ENCODE measurements at regions not wholly inside any gene's neighbourhood (a gene's known extent, or its start where the extent isn't known, plus 50 kb on each side); places are given as distances from the start of the nearest gene placed in this dataset.

GRCh38 chr7:67542916-67543315 is 546.3 kb downstream of the TYW1 start:
- H3K27me3 ChIP-seq (ENCODE audit: low read depth) = no peaks in the 10 kb centered on the region
- no peak for TF ChIP-seq CTCF (IDR thresholded peaks at IDR 0.05; ENCODE audit: borderline replicate concordance)
- H3K36me3 ChIP-seq = no peaks in the 10 kb centered on the region
- intact Hi-C loops (cut with micrococcal nuclease) = no loop called here
- H3K27ac ChIP-seq (replicated peaks) = no peak overlapping the region
- H3K4me3 ChIP-seq = no peak overlapping the region
- H3K9me3 ChIP-seq (replicated peaks) = no peaks in the 10 kb centered on the region
- DNase-seq = no peak
- H3K4me1 ChIP-seq = no peaks in the 10 kb centered on the region

GRCh38 chr7:67547183-67547907 is 550.7 kb downstream of the TYW1 start:
- intact Hi-C loops (cut with micrococcal nuclease) = no loop called here
- TF ChIP-seq CTCF (IDR thresholded peaks at IDR 0.05; ENCODE audit: borderline replicate concordance) = no peak
- Histone ChIP-seq H3K4me1 (no peaks in the 10 kb centered on the region), H3K9me3 (replicated peaks) (peaks cover 9% of the 10 kb centered on the region), H3K36me3 (no peaks in the 10 kb centered on the region), H3K4me3 (no peak overlapping the region), H3K27me3 (ENCODE audit: low read depth) (no peaks in the 10 kb centered on the region), H3K27ac (replicated peaks) (no peak overlapping the region)
- DNase-seq = no peak

DNA sequence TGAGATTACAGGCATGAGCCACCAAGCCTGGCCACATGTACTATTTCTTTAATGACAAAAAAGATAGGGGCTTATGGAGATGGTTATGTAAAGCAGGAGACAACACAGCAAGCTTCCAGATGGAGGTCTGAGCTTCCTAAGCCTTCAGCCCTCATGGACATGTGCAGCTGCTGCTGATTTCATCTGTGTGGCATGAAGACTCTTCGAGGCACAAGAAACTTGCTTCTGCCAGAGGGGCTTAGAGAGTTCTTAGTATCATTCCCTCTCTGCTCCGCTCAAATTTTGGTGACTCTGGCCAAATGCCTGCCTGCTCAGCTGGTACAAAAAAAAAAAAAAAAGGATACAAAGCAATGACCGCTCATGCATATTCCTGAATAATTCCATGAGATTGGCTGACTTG is 552.5 kb downstream of the TYW1 start:
- no peak overlapping the region for H3K4me3 ChIP-seq
- DNase-seq = no peak
- H3K36me3 ChIP-seq = no peaks in the 10 kb centered on the region
- no peaks in the 10 kb centered on the region for H3K27me3 ChIP-seq (ENCODE audit: low read depth)
- no peak overlapping the region for H3K27ac ChIP-seq (replicated peaks)
- H3K9me3 ChIP-seq (replicated peaks) = peaks cover 9% of the 10 kb centered on the region
- TF ChIP-seq CTCF (IDR thresholded peaks at IDR 0.05; ENCODE audit: borderline replicate concordance) = no peak
- H3K4me1 ChIP-seq = no peaks in the 10 kb centered on the region
- intact Hi-C loops (cut with micrococcal nuclease) = no loop called here

GRCh38 chr7:67550801-67551436 is 554.3 kb downstream of the TYW1 start:
- Histone ChIP-seq H3K9me3 (replicated peaks) (peaks cover 9% of the 10 kb centered on the region), H3K27ac (replicated peaks) (no peak overlapping the region), H3K36me3 (no peaks in the 10 kb centered on the region), H3K4me1 (no peaks in the 10 kb centered on the region), H3K4me3 (no peak overlapping the region), H3K27me3 (ENCODE audit: low read depth) (peaks cover 10% of the 10 kb centered on the region)
- peak; percentile 18 for DNase-seq
- intact Hi-C loops (cut with micrococcal nuclease) = no loop called here
- TF ChIP-seq CTCF (IDR thresholded peaks at IDR 0.05; ENCODE audit: borderline replicate concordance) = no peak

GRCh38 chr7:67552738-67553137 is 556.1 kb downstream of the TYW1 start:
- H3K4me1 ChIP-seq = no peaks in the 10 kb centered on the region
- no peak overlapping the region for H3K27ac ChIP-seq (replicated peaks)
- no peak overlapping the region for H3K4me3 ChIP-seq
- H3K36me3 ChIP-seq = no peaks in the 10 kb centered on the region
- DNase-seq = no peak
- peaks cover 24% of the 10 kb centered on the region for H3K27me3 ChIP-seq (ENCODE audit: low read depth)
- intact Hi-C loops (cut with micrococcal nuclease) = no loop called here
- no peak for TF ChIP-seq CTCF (IDR thresholded peaks at IDR 0.05; ENCODE audit: borderline replicate concordance)
- peaks cover 9% of the 10 kb centered on the region for H3K9me3 ChIP-seq (replicated peaks)
